H1 (cell line): ENCODE measurements at regions not wholly inside any gene's neighbourhood (a gene's known extent, or its start where the extent isn't known, plus 50 kb on each side); places are given as distances from the start of the nearest gene placed in this dataset.

ENCODE experiments used
- CTCF ChIA-PET: fragments of 300-600 bp; sonication (Branson Sonifier 250); formaldehyde crosslinking; loops from one replicate; lab custom pipeline; 2021; ENCODE audit not compliant: partially characterized antibody; lab: Charles Lee
- POLR2A ChIA-PET: fragments of 300-600 bp; sonication (Branson Sonifier 250); formaldehyde crosslinking; loops from one replicate; lab custom pipeline; 2021; ENCODE audit warnings: inconsistent platforms; ENCODE audit not compliant: partially characterized antibody; lab: Charles Lee
- DNase-seq, 2 experiments: peaks; one replicate each; pipeline versions ENCODE4 v3.0.0 to v3.0.0-alpha.2; 2010 to 2022; ENCODE audit warnings: low spot score in 2 of 2, low read depth in 1 of 2, mixed read lengths in 1 of 2
- FAIRE-seq: peaks from 2 replicates; lab custom pipeline; 2011; peaks lifted over from hg19 to GRCh38; lab: Jason Lieb, UNC
- H2AFZ ChIP-seq: 2 replicates; pipeline ENCODE4 v1.8.1; 2012; ENCODE audit warnings: low read length, inconsistent platforms
- H2AK5ac ChIP-seq: 2 replicates; pipeline ENCODE4 v1.6.1; 2013; ENCODE audit warnings: low read depth, low read length
- H2BK120ac ChIP-seq: replicated peaks from 2 replicates; pipeline ENCODE3; 2013; ENCODE audit warnings: low read depth, low read length, inconsistent platforms
- H2BK12ac ChIP-seq: 2 replicates; pipeline ENCODE4 v1.6.1; 2013; ENCODE audit warnings: low read depth, low read length
- H2BK15ac ChIP-seq: 2 replicates; pipeline ENCODE4 v1.6.1; 2013; ENCODE audit warnings: low read length
- H2BK20ac ChIP-seq: 2 replicates; pipeline ENCODE4 v1.6.1; 2013; ENCODE audit warnings: low read length
- H2BK5ac ChIP-seq: 2 replicates; pipeline ENCODE4 v1.6.1; 2013; ENCODE audit warnings: low read depth, low read length
- H3K14ac ChIP-seq: 2 replicates; pipeline ENCODE4 v1.6.1; 2013; ENCODE audit warnings: inconsistent platforms; ENCODE audit not compliant: insufficient read length
- H3K18ac ChIP-seq: 2 replicates; pipeline ENCODE4 v1.6.1; 2013; ENCODE audit warnings: low read length; ENCODE audit errors: extremely low read depth
- H3K23ac ChIP-seq: 2 replicates; pipeline ENCODE4 v1.6.1; 2013; ENCODE audit warnings: inconsistent platforms; ENCODE audit not compliant: insufficient read length
- H3K23me2 ChIP-seq: 2 replicates; pipeline ENCODE4 v1.6.1; 2013; ENCODE audit warnings: low read depth, low read length
- H3K27ac ChIP-seq: 2 replicates; pipeline ENCODE4 v1.6.1; 2011; ENCODE audit warnings: low read depth, low read length, inconsistent platforms
- H3K27me3 ChIP-seq, 4 experiments: replicated peaks in 1 of 4; 1 replicate in 1 of 4; 2 replicates in 3 of 4; pipeline versions ENCODE4 v1.6.1 to v1.8.1; 2011 to 2013; ENCODE audit warnings: low read length in 3 of 4, mild to moderate bottlenecking in 3 of 4, inconsistent platforms in 2 of 4, mixed read lengths in 2 of 4, moderate library complexity in 1 of 4; ENCODE audit not compliant: control insufficient read depth in 3 of 4, insufficient read depth in 3 of 4; ENCODE audit errors: extremely low read depth in 1 of 4
- H3K36me3 ChIP-seq, 4 experiments: 2 replicates each; pipeline versions ENCODE4 v1.6.1 to v1.8.1; 2011 to 2013; ENCODE audit warnings: mild to moderate bottlenecking in 4 of 4, low read length in 3 of 4, moderate library complexity in 2 of 4, control low read depth in 1 of 4, inconsistent platforms in 1 of 4; ENCODE audit not compliant: insufficient read depth in 4 of 4, control insufficient read depth in 2 of 4
- H3K4ac ChIP-seq: replicated peaks from 2 replicates; pipeline ENCODE3; 2013; ENCODE audit warnings: low read length, low read depth, mixed read lengths, inconsistent platforms; ENCODE audit not compliant: insufficient read length
- H3K4me1 ChIP-seq, 4 experiments: replicated peaks in 1 of 4; 1 replicate in 1 of 4; 2 replicates in 3 of 4; pipeline versions ENCODE4 v1.6.1 to v1.8.1; 2011 to 2013; ENCODE audit warnings: low read length in 3 of 4, inconsistent platforms in 2 of 4, mixed read lengths in 1 of 4; ENCODE audit not compliant: insufficient read depth in 4 of 4, control insufficient read depth in 3 of 4
- H3K4me2 ChIP-seq, 2 experiments: 2 replicates each; pipeline versions ENCODE4 v1.6.1 to v1.8.1; 2011 to 2013; ENCODE audit warnings: low read depth in 2 of 2, low read length in 2 of 2, control low read depth in 1 of 2, inconsistent platforms in 1 of 2, mild to moderate bottlenecking in 1 of 2; ENCODE audit not compliant: insufficient read depth in 1 of 2
- H3K4me3 ChIP-seq, 4 experiments: fragments of 200-600, 300-600 bp in 1 of 4; sonication (generic), shearing (Covaris generic), sonication (Bioruptor Twin) in 1 of 4; 2 replicates each; pipeline versions ENCODE4 v1.5.1 to v1.8.1; 2011 to 2016; ENCODE audit warnings: low read length in 4 of 4, low read depth in 3 of 4, control low read depth in 2 of 4, inconsistent platforms in 2 of 4, mild to moderate bottlenecking in 2 of 4, mixed read lengths in 1 of 4, moderate library complexity in 1 of 4; ENCODE audit not compliant: insufficient read depth in 2 of 4; ENCODE audit errors: extremely low read depth in 1 of 4
- H3K56ac ChIP-seq: replicated peaks from 2 replicates; pipeline ENCODE3; 2013; ENCODE audit warnings: low read depth, mild to moderate bottlenecking, mixed read lengths, low read length, inconsistent platforms; ENCODE audit not compliant: insufficient read length
- H3K79me1 ChIP-seq: 2 replicates; pipeline ENCODE4 v1.6.1; 2013; ENCODE audit warnings: low read depth, low read length, control low read depth
- H3K79me2 ChIP-seq, 2 experiments: 2 replicates each; pipeline versions ENCODE4 v1.6.1 to v1.8.1; 2012 to 2013; ENCODE audit warnings: low read length in 2 of 2, mild to moderate bottlenecking in 2 of 2, inconsistent platforms in 1 of 2; ENCODE audit not compliant: insufficient read depth in 2 of 2, control insufficient read depth in 1 of 2
- H3K9ac ChIP-seq, 4 experiments: replicated peaks in 1 of 4; 1 replicate in 1 of 4; 2 replicates in 3 of 4; pipeline versions ENCODE4 v1.6.1 to v1.8.1; 2011 to 2013; ENCODE audit warnings: low read depth in 3 of 4, low read length in 3 of 4, control low read depth in 2 of 4, mild to moderate bottlenecking in 2 of 4, moderate library complexity in 2 of 4, inconsistent platforms in 1 of 4; ENCODE audit errors: extremely low read depth in 1 of 4
- H3K9me3 ChIP-seq, 2 experiments: 2 replicates each; pipeline versions ENCODE4 v1.6.1 to v1.8.1; 2012 to 2013; ENCODE audit warnings: mild to moderate bottlenecking in 2 of 2, moderate library complexity in 2 of 2, control low read depth in 1 of 2, inconsistent platforms in 1 of 2, low read depth in 1 of 2, low read length in 1 of 2, mixed read lengths in 1 of 2; ENCODE audit not compliant: insufficient read depth in 2 of 2
- H4K20me1 ChIP-seq, 2 experiments: replicated peaks in 1 of 2; 2 replicates each; pipeline versions ENCODE3 to v1.8.1; 2011 to 2013; ENCODE audit warnings: inconsistent platforms in 2 of 2, low read length in 2 of 2, mild to moderate bottlenecking in 1 of 2; ENCODE audit not compliant: insufficient read depth in 2 of 2, control insufficient read depth in 1 of 2
- H4K5ac ChIP-seq: 2 replicates; pipeline ENCODE4 v1.6.1; 2013; ENCODE audit warnings: low read length, low read depth, mixed read lengths, inconsistent platforms; ENCODE audit not compliant: insufficient read length
- H4K8ac ChIP-seq: 2 replicates; pipeline ENCODE4 v1.8.0; 2013; ENCODE audit warnings: mild to moderate bottlenecking, moderate library complexity, low read length, inconsistent platforms; ENCODE audit not compliant: insufficient read depth; ENCODE audit errors: extremely low read depth
- H4K91ac ChIP-seq: replicated peaks from 2 replicates; pipeline ENCODE3; 2013; ENCODE audit warnings: low read length, mixed read lengths, inconsistent platforms; ENCODE audit not compliant: insufficient read length
- BACH1 ChIP-seq: IDR thresholded peaks from 2 replicates; pipeline ENCODE4 v1.6.1; 2012; ENCODE audit warnings: low read length, improper control_type of control experiment
- BCL11A ChIP-seq, 2 experiments: IDR thresholded peaks; one replicate each; pipeline ENCODE4 v1.6.1; 2011; ENCODE audit warnings: low read depth in 2 of 2, low read length in 2 of 2, mild to moderate bottlenecking in 2 of 2
- CBX5 ChIP-seq: fragments of 300-800, 300-1000 bp; sonication (generic); IDR thresholded peaks from 2 replicates; pipeline ENCODE4 v1.7.1; 2016; ENCODE audit warnings: antibody characterized with exemption, low read length, low read depth
- CREB1 ChIP-seq: IDR thresholded peaks from 2 replicates; pipeline ENCODE4 v1.6.1; 2012; ENCODE audit warnings: inconsistent platforms
- EP300 ChIP-seq, 2 experiments: IDR thresholded peaks; 1 replicate in 1 of 2; 2 replicates in 1 of 2; pipeline ENCODE4 v1.6.1; 2011 to 2012; ENCODE audit warnings: low read depth in 2 of 2, low read length in 2 of 2, mild to moderate bottlenecking in 2 of 2, borderline replicate concordance in 1 of 2, inconsistent platforms in 1 of 2, moderate library complexity in 1 of 2
- FOSL1 ChIP-seq: IDR thresholded peaks from 2 replicates; pipeline ENCODE4 v1.6.1; 2011; ENCODE audit warnings: mild to moderate bottlenecking, low read depth, low read length, moderate library complexity; ENCODE audit not compliant: insufficient read depth
- GTF2F1 ChIP-seq: IDR thresholded peaks from 2 replicates; pipeline ENCODE4 v1.6.1; 2012; ENCODE audit warnings: low read depth, low read length, improper control_type of control experiment, borderline replicate concordance
- JUND ChIP-seq: IDR thresholded peaks from 2 replicates; pipeline ENCODE4 v1.6.1; 2011; ENCODE audit warnings: mild to moderate bottlenecking, improper control_type of control experiment, low read length
- KDM1A ChIP-seq: fragments of 200-600, 300-600 bp; sonication (generic); IDR thresholded peaks from 2 replicates; pipeline ENCODE4 v1.7.1; 2016; ENCODE audit warnings: mild to moderate bottlenecking, low read length, borderline replicate concordance
- KDM5A ChIP-seq: fragments of 200-600 bp; IDR thresholded peaks from 2 replicates; pipeline ENCODE4 v1.7.1; 2012; ENCODE audit warnings: mild to moderate bottlenecking, low read length, inconsistent platforms, mixed read lengths
- RFX5 ChIP-seq: IDR thresholded peaks from 2 replicates; pipeline ENCODE4 v1.6.1; 2011; ENCODE audit warnings: low read depth, low read length, improper control_type of control experiment, borderline replicate concordance
- TAF1 ChIP-seq: IDR thresholded peaks from 2 replicates; pipeline ENCODE4 v1.6.1; 2011; ENCODE audit warnings: mild to moderate bottlenecking, low read depth, low read length
- TAF7 ChIP-seq: optimal IDR thresholded peaks from 2 replicates; pipeline ENCODE3; 2011; ENCODE audit warnings: low read depth, mild to moderate bottlenecking, inconsistent platforms, low read length, moderate library complexity, borderline replicate concordance
- USF2 ChIP-seq: IDR thresholded peaks from 2 replicates; pipeline ENCODE4 v1.6.1; 2011; ENCODE audit warnings: low read length, improper control_type of control experiment
- WGBS, 2 experiments: shearing (Covaris generic) in 1 of 2; methylation state at CpG; one replicate each; pipeline versions ENCODE4 v1.1.6 to v1.1.7; 2013 to 2015; ENCODE audit warnings: low lambda C conversion rate in 2 of 2, mixed read lengths in 2 of 2, inconsistent platforms in 1 of 2, low coverage in 1 of 2, missing lambda C conversion rate in 1 of 2; ENCODE audit not compliant: insufficient replicate concordance in 2 of 2, insufficient coverage in 1 of 2, insufficient read length in 1 of 2; ENCODE audit errors: extremely low coverage in 1 of 2, missing lambda C conversion rate in 1 of 2; 5-methylcytosine and 5-hydroxymethylcytosine counted together

- Histone ChIP-seq H3K27ac (no peak overlapping the region), H2BK5ac (no peak overlapping the region), H4K20me1 (no peaks in the 10 kb centered on the region), H3K4me3 (no peak overlapping the region), H3K4ac (no peak overlapping the region), H3K56ac (no peak overlapping the region), H3K23ac (no peak overlapping the region), H2AFZ (no peak overlapping the region), H3K79me1 (no peaks in the 10 kb centered on the region), H3K4me2 (no peak overlapping the region), H3K18ac (no peak overlapping the region), H4K91ac (no peak overlapping the region), H3K23me2 (no peaks in the 10 kb centered on the region), H2AK5ac (no peak overlapping the region), H2BK12ac (no peak overlapping the region), H4K8ac (no peak overlapping the region), H3K14ac (no peak overlapping the region), H3K4me1 (peaks cover 0 to 2% (median 1%) of the 10 kb centered on the region in 4 experiments; a peak in 2 of 7 replicates), H4K5ac (no peak overlapping the region), H3K9ac (no peak overlapping the region), H2BK15ac (no peak overlapping the region), H2BK20ac (no peak overlapping the region), H3K79me2 (no peaks in the 10 kb centered on the region), H2BK120ac (no peak overlapping the region), H3K27me3 (no peaks in the 10 kb centered on the region; a peak in 1 of 7 replicates), H3K9me3 (peaks cover 0 to 5% of the 10 kb centered on the region in 2 experiments; a peak in 1 of 4 replicates), H3K36me3 (no peaks in the 10 kb centered on the region)
- no peak for FAIRE-seq
- CTCF ChIA-PET: interaction anchor here (0.8 to 1.0 kb wide), 2 partner anchors 18 to 52 kb away, joined by 3 read pairs; no protein-coding TSS in a partner anchor
- 93% methylated on average over 2 of the region's 2 CpGs; no CpG with 5 or more reads in 1 of the 2 experiments for WGBS, 2 experiments
- DNase-seq: no peak
- POLR2A ChIA-PET: no interaction called here
- TF ChIP-seq TAF7: no peak
- no peak for TF ChIP-seq RFX5
- TF ChIP-seq BCL11A (IDR thresholded peaks at IDR 0.05; ENCODE audit: low read depth in 2 of 2, low read length in 2 of 2): no peak
- TF ChIP-seq KDM1A: no peak
- TF ChIP-seq KDM5A: no peak
- TF ChIP-seq EP300 (IDR thresholded peaks at IDR 0.05; ENCODE audit: borderline replicate concordance in 1 of 2, low read depth in 2 of 2, low read length in 2 of 2): no peak
- no peak for TF ChIP-seq CREB1
- no peak for TF ChIP-seq GTF2F1
- TF ChIP-seq USF2: no peak
- no peak for TF ChIP-seq BACH1
- no peak for TF ChIP-seq JUND
- TF ChIP-seq CBX5: no peak
- TF ChIP-seq FOSL1: no peak
- TF ChIP-seq TAF1: no peak
Observed at GRCh38 chr13:40121722-40122121, 466.3 kb downstream of the COG6 start.
